ENCODE measurements at regions not wholly inside any gene's neighbourhood (a gene's known extent, or its start where the extent isn't known, plus 50 kb on each side); places are given as distances from the start of the nearest gene placed in this dataset.

DNA sequence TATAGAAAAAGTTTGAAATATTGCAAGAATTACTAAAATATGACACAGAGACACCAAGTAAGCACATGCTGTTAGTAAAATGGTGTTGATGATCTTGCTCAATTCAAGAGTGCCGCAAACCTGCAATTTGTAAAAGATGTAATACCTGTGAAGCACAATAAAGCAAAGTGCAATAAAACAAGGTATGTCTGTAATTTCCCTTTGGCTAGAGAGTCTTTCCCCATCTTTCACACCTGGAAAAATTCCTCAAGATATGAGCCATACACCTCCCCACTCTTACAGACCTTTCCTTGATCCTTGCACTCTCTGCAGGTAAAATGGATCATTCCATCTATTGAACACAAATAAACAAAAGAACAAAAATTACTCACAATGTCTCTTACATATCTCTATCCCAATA, 597.8 kb downstream of the EFNA5 start:
- TF ChIP-seq, protein P1, sequence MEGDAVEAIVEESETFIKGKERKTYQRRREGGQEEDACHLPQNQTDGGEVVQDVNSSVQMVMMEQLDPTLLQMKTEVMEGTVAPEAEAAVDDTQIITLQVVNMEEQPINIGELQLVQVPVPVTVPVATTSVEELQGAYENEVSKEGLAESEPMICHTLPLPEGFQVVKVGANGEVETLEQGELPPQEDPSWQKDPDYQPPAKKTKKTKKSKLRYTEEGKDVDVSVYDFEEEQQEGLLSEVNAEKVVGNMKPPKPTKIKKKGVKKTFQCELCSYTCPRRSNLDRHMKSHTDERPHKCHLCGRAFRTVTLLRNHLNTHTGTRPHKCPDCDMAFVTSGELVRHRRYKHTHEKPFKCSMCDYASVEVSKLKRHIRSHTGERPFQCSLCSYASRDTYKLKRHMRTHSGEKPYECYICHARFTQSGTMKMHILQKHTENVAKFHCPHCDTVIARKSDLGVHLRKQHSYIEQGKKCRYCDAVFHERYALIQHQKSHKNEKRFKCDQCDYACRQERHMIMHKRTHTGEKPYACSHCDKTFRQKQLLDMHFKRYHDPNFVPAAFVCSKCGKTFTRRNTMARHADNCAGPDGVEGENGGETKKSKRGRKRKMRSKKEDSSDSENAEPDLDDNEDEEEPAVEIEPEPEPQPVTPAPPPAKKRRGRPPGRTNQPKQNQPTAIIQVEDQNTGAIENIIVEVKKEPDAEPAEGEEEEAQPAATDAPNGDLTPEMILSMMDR (IDR thresholded peaks at IDR 0.05; ENCODE audit: low read depth, low read length) = no peak
- H3K27ac ChIP-seq = no peak overlapping the region
- no peak for DNase-seq (ENCODE audit: low read depth in 1 of 2, low spot score in 1 of 2)

DNA sequence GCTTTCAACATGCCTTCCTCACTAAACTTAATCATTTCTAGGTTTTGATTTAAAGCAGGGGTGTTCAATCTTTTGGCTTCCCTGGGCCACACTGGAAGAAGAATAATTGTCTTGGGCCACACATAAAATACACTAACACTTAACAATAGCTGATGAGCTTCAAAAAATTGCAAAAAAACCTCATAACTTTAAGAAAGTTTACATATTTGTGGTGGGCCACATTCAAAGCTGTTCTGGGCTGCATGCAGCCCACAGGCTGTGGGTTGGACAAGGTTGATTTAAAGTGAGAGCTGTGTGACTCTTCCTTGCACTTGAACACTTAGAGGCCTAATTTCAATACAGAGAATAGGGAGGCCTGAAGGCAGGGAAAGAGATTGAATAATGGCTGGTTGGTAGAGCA, 598.3 kb downstream of the EFNA5 start:
- TF ChIP-seq, protein P1 (IDR thresholded peaks at IDR 0.05; ENCODE audit: low read depth, low read length) = no peak
- Histone ChIP-seq H3K4me3 (no peak overlapping the region), H3K36me3 (no peaks in the 10 kb centered on the region), H3K4me1 (ENCODE audit: low read depth) (no peaks in the 10 kb centered on the region), H3K27me3 (no peaks in the 10 kb centered on the region), H3K27ac (no peak overlapping the region), H3K9me3 (ENCODE audit: low read depth) (no peaks in the 10 kb centered on the region)
- no peak for DNase-seq (ENCODE audit: low read depth in 1 of 2, low spot score in 1 of 2)

More for the DNA sequence above, 597.8 kb downstream of the EFNA5 start:
- Histone ChIP-seq H3K9me3 (ENCODE audit: low read depth) (no peaks in the 10 kb centered on the region), H3K36me3 (no peaks in the 10 kb centered on the region), H3K4me3 (no peak overlapping the region), H3K4me1 (ENCODE audit: low read depth) (no peaks in the 10 kb centered on the region), H3K27me3 (no peaks in the 10 kb centered on the region)

DNA sequence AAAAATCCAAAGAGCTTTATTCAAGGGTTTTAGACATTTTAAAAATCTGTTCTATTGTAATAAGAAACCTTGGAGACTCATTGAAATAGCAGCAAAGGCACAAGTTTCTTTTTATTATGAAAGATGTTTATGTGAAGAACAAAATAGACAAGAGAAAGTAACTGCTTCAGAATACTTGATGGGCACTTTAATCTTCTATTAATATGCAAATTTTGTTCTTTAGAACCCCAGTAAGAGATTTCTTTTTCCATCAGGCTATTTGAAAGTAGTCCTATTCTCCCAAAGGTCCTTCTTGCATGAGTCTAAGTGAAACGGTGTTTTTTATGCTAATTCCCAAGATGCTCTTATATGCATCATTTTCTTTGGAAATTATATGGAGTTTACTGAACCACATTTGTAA, 602.0 kb downstream of the EFNA5 start:
- Histone ChIP-seq H3K4me1 (ENCODE audit: low read depth) (no peaks in the 10 kb centered on the region), H3K27ac (no peak overlapping the region), H3K4me3 (no peak overlapping the region), H3K27me3 (no peaks in the 10 kb centered on the region), H3K9me3 (ENCODE audit: low read depth) (no peaks in the 10 kb centered on the region), H3K36me3 (no peaks in the 10 kb centered on the region)
- TF ChIP-seq, protein P1 (IDR thresholded peaks at IDR 0.05; ENCODE audit: low read depth, low read length) = no peak
- DNase-seq (ENCODE audit: low read depth in 1 of 2, low spot score in 1 of 2) = no peak

DNA sequence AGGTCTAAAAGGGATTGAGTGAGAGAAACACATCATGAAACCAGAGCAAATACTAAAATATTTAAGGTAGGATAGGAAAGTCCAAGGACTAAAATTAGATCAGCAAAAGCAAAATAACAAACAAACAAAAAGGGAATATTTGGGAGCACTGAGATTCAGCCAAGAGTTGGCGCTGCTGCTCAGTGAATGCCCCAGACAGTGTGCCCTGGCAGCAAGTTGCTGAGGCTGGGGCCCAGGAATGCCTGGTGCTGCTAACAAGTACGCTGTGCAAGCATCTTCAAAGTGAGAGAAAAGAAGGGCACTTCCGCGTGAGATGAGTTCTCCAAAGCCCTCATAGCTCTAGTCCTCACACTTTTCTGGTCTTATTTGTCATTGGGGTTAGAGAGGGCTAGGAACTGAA, 603.3 kb downstream of the EFNA5 start:
- Histone ChIP-seq H3K9me3 (ENCODE audit: low read depth) (no peaks in the 10 kb centered on the region), H3K4me1 (ENCODE audit: low read depth) (no peaks in the 10 kb centered on the region), H3K36me3 (no peaks in the 10 kb centered on the region), H3K27me3 (no peaks in the 10 kb centered on the region), H3K27ac (no peak overlapping the region), H3K4me3 (no peak overlapping the region)
- no peak for DNase-seq (ENCODE audit: low read depth in 1 of 2, low spot score in 1 of 2)
- TF ChIP-seq, protein P1 (IDR thresholded peaks at IDR 0.05; ENCODE audit: low read depth, low read length) = no peak

DNA sequence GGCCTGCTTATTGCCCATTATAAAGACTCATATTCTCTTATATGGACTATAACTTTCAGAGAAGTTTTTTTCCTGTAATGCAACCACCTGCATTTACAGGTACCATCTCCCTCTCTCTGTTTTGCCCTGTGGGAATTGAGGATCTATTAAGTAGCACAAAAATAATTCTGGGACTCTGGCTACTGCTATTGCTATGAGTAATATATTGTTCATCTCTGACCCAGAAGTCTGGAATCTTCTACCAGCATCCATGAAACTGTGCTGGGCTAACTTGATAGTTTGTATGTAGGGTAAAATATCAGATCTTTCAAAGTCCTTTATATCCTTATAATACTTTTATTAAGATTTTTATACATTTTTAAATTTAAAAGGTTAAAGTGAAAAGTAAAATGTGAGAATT, 607.2 kb downstream of the EFNA5 start:
- no peaks in the 10 kb centered on the region for H3K4me1 ChIP-seq (ENCODE audit: low read depth)
- no peaks in the 10 kb centered on the region for H3K36me3 ChIP-seq
- no peaks in the 10 kb centered on the region for H3K9me3 ChIP-seq (ENCODE audit: low read depth)
- H3K27ac ChIP-seq = no peak overlapping the region
- no peak for DNase-seq (ENCODE audit: low read depth in 1 of 2, low spot score in 1 of 2)
- TF ChIP-seq, protein P1 (IDR thresholded peaks at IDR 0.05; ENCODE audit: low read depth, low read length) = no peak
- no peak overlapping the region for H3K4me3 ChIP-seq
- H3K27me3 ChIP-seq = no peaks in the 10 kb centered on the region

DNA sequence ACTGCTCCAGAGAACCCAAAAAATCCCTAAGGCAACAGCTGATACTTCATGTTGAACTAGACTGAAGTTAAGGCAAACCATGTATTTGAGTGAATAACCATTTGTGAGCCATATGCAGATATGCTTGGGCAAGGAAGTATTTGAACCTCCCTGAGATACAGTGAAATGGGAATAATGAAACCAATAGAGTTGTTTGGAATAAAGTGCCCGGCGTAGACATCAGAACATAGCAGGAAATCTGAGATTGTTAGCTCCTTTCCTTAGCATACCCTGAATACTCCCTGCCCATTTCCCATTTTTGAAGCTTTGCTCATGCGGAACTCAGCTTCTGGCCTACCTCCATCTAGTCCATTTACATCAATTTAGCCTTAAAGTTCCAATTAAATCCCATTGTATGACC, 611.9 kb downstream of the EFNA5 start:
- Histone ChIP-seq H3K27me3 (no peaks in the 10 kb centered on the region), H3K27ac (no peak overlapping the region), H3K36me3 (no peaks in the 10 kb centered on the region), H3K4me3 (no peak overlapping the region), H3K9me3 (ENCODE audit: low read depth) (no peaks in the 10 kb centered on the region), H3K4me1 (ENCODE audit: low read depth) (peaks cover 8% of the 10 kb centered on the region)
- TF ChIP-seq, protein P1 (IDR thresholded peaks at IDR 0.05; ENCODE audit: low read depth, low read length) = no peak
- DNase-seq (ENCODE audit: low read depth in 1 of 2, low spot score in 1 of 2) = no peak
